Tibial nerve (tissue), 4 donors: ENCODE measurements at regions not wholly inside any gene's neighbourhood (a gene's known extent, or its start where the extent isn't known, plus 50 kb on each side); places are given as distances from the start of the nearest gene placed in this dataset.

Experiments used
- DNase-seq, 2 donors: peaks; one replicate each; pipeline ENCODE4 v3.0.0-alpha.2; 2019; ENCODE audit warnings: low spot score in 2 of 2
- H3K27ac ChIP-seq, 4 donors: fragments of 200-600 bp; sonication (generic) in 3 of 4; one replicate each; pipeline ENCODE4 v1.5.1; 2017 to 2019; ENCODE audit warnings: mild to moderate bottlenecking in 1 of 4
- H3K27me3 ChIP-seq, 2 donors: fragments of 200-600 bp; sonication (generic) in 1 of 2; one replicate each; pipeline versions ENCODE4 v1.5.1 to v1.6.0; 2017 to 2019
- H3K36me3 ChIP-seq, 3 donors: fragments of 200-600 bp; sonication (generic); one replicate each; pipeline ENCODE4 v1.5.1; 2018 to 2019
- H3K4me1 ChIP-seq, 4 donors: fragments of 200-600 bp; sonication (generic) in 3 of 4; one replicate each; pipeline ENCODE4 v1.5.1; 2017 to 2019
- H3K4me3 ChIP-seq, 4 donors: fragments of 200-600 bp; sonication (generic) in 3 of 4; one replicate each; pipeline ENCODE4 v1.5.1; 2017 to 2019; ENCODE audit warnings: mild to moderate bottlenecking in 1 of 4, moderate library complexity in 1 of 4
- H3K9me3 ChIP-seq, 4 donors: fragments of 200-600 bp; sonication (generic) in 3 of 4; one replicate each; pipeline ENCODE4 v1.5.1; 2017 to 2019
- CTCF ChIP-seq, 5 experiments: fragments of 200-600 bp in 3 of 5; fragments of 450-650 bp in 2 of 5; sonication (generic) in 3 of 5; IDR thresholded peaks; one replicate each; pipeline ENCODE4 v1.5.1; 2016 to 2019; ENCODE audit warnings: antibody characterized with exemption in 5 of 5, mild to moderate bottlenecking in 3 of 5, moderate library complexity in 2 of 5
- EP300 ChIP-seq, 2 donors: sonication (generic); formaldehyde crosslinking; IDR thresholded peaks; one replicate each; pipeline ENCODE4 v1.6.1; 2017; ENCODE audit warnings: antibody characterized with exemption in 2 of 2, mild to moderate bottlenecking in 1 of 2
- POLR2A ChIP-seq, 2 donors: fragments of 450-650 bp; IDR thresholded peaks; one replicate each; pipeline ENCODE4 v1.6.1; 2017; ENCODE audit warnings: antibody characterized with exemption in 2 of 2, mild to moderate bottlenecking in 2 of 2, moderate library complexity in 2 of 2
- WGBS, 2 donors: methylation state at CpG; one replicate each; pipeline ENCODE4 v1.1.5; 2018; 5-methylcytosine and 5-hydroxymethylcytosine counted together

GRCh38 chr2:53561155-53561554, 206.4 kb upstream of the CHAC2 start:
- 61 to 65% methylated on average over 4 of the region's 4 CpGs for WGBS, 2 donors
- H3K4me3 ChIP-seq: no peak overlapping the region
- no peak overlapping the region for H3K27ac ChIP-seq
- no peaks in the 10 kb centered on the region for H3K27me3 ChIP-seq
- DNase-seq: no peak
- TF ChIP-seq EP300 (IDR thresholded peaks at IDR 0.05) (no peak), CTCF (IDR thresholded peaks at IDR 0.05) (no peak), POLR2A (IDR thresholded peaks at IDR 0.05) (no peak)
- H3K9me3 ChIP-seq: peaks cover 0 to 11% (median 0%) of the 10 kb centered on the region in 4 donors
- no peaks in the 10 kb centered on the region for H3K4me1 ChIP-seq
- H3K36me3 ChIP-seq: no peaks in the 10 kb centered on the region

- Histone ChIP-seq H3K4me1 (no peaks in the 10 kb centered on the region), H3K4me3 (no peak overlapping the region), H3K27ac (no peak overlapping the region), H3K36me3 (no peaks in the 10 kb centered on the region), H3K27me3 (no peaks in the 10 kb centered on the region), H3K9me3 (peaks cover 0 to 14% (median under 1%) of the 10 kb centered on the region in 4 donors)
- 87 to 91% methylated on average over 2 of the region's 2 CpGs for WGBS, 2 donors
- no peak for TF ChIP-seq EP300 (IDR thresholded peaks at IDR 0.05)
- TF ChIP-seq CTCF (IDR thresholded peaks at IDR 0.05): no peak
- no peak for TF ChIP-seq POLR2A (IDR thresholded peaks at IDR 0.05)
- no peak for DNase-seq
Observed at GRCh38 chr2:53559302-53559966, 208.2 kb upstream of the CHAC2 start.

GRCh38 chr2:53558867-53559266, 208.7 kb upstream of the CHAC2 start:
- WGBS, 2 donors: 79 to 81% methylated on average over 2 of the region's 2 CpGs
- Histone ChIP-seq H3K27ac (no peak overlapping the region), H3K4me1 (no peaks in the 10 kb centered on the region), H3K27me3 (no peaks in the 10 kb centered on the region), H3K36me3 (no peaks in the 10 kb centered on the region), H3K4me3 (no peak overlapping the region), H3K9me3 (peaks cover 0 to 19% (median 2%) of the 10 kb centered on the region in 4 donors)
- TF ChIP-seq POLR2A (IDR thresholded peaks at IDR 0.05): no peak
- no peak for TF ChIP-seq EP300 (IDR thresholded peaks at IDR 0.05)
- DNase-seq: no peak

- TF ChIP-seq EP300 (IDR thresholded peaks at IDR 0.05): no peak
- no peak for TF ChIP-seq CTCF (IDR thresholded peaks at IDR 0.05)
- 70 to 77% methylated on average over 4 of the region's 4 CpGs for WGBS, 2 donors
- H3K27ac ChIP-seq: no peak overlapping the region
Observed at GRCh38 chr2:53549497-53549896, 218.1 kb upstream of the CHAC2 start.

GRCh38 chr2:53545604-53546003, 222.0 kb upstream of the CHAC2 start:
- 89 to 90% methylated on average over 4 of the region's 4 CpGs for WGBS, 2 donors
- no peak overlapping the region for H3K27ac ChIP-seq
- H3K27me3 ChIP-seq: no peaks in the 10 kb centered on the region
- TF ChIP-seq POLR2A (IDR thresholded peaks at IDR 0.05): no peak
- TF ChIP-seq CTCF (IDR thresholded peaks at IDR 0.05): no peak
- TF ChIP-seq EP300 (IDR thresholded peaks at IDR 0.05): no peak
- no peak overlapping the region for H3K4me3 ChIP-seq
- H3K36me3 ChIP-seq: no peaks in the 10 kb centered on the region
- no peak for DNase-seq
- no peaks in the 10 kb centered on the region for H3K4me1 ChIP-seq
- peaks cover 0 to 18% (median 4%) of the 10 kb centered on the region in 4 donors for H3K9me3 ChIP-seq

More at GRCh38 chr2:53549497-53549896, 218.1 kb upstream of the CHAC2 start:
- no peak for DNase-seq
- peaks cover 0 to 16% (median 2%) of the 10 kb centered on the region in 4 donors for H3K9me3 ChIP-seq
- H3K36me3 ChIP-seq: no peaks in the 10 kb centered on the region
- H3K4me3 ChIP-seq: no peak overlapping the region
- no peaks in the 10 kb centered on the region for H3K27me3 ChIP-seq
- no peaks in the 10 kb centered on the region for H3K4me1 ChIP-seq
